ENCODE measurements at regions not wholly inside any gene's neighbourhood (a gene's known extent, or its start where the extent isn't known, plus 50 kb on each side); places are given as distances from the start of the nearest gene placed in this dataset.
A peak's percentile ranks its signal among the peaks of the same experiment; 100 is the strongest.

- peak overlapping the region in 4 of 9 donors; percentile 46 to 74 (median 61) for H3K27ac Mint-ChIP-seq
These were observed 425.7 kb downstream of the KLF12 start for GRCh38 chr13:73708393-73708985.

GRCh38 chr13:73704587-73704986 lies 429.6 kb downstream of the KLF12 start:
- H3K36me3 Mint-ChIP-seq, result peaks cover 4 to 20% (median 18%) of the 10 kb centered on the region in 5 donors
- peaks cover 17 to 56% (median 44%) of the 10 kb centered on the region in 7 donors for H3K4me1 Mint-ChIP-seq
- peak overlapping the region; percentile 1 to 100 (median 96) for H3K27ac Mint-ChIP-seq
- no peaks in the 10 kb centered on the region for H3K9me3 ChIP-seq (ENCODE audit: control insufficient read depth in 2 of 3, low read length in 3 of 3)
- ATAC-seq, result no peak
- ChIA-PET POLR2A (no interaction called here), CTCF (no interaction called here)
- intact Hi-C loops (cut with micrococcal nuclease), result loop anchor here (10.0 kb wide), 5 partner anchors 110 to 1830 kb away; partner anchors contain the start of gene COMMD6 (in 1 of the 2)
- DNase-seq, result no peak
- H3K4me3 ChIP-seq (ENCODE audit: low read length), result no peak overlapping the region
- peaks cover 0 to 5% (median 0%) of the 10 kb centered on the region in 3 experiments for H3K36me3 ChIP-seq (ENCODE audit: control insufficient read depth in 2 of 3, insufficient read depth in 3 of 3, low read length in 3 of 3)
- H3K9me3 Mint-ChIP-seq, result no peaks in the 10 kb centered on the region
- peaks cover 0 to 22% of the 10 kb centered on the region in 2 donors for H3K4me1 ChIP-seq (ENCODE audit: control insufficient read depth in 2 of 2, insufficient read depth in 2 of 2, low read length in 2 of 2)
- peak overlapping the region in 4 of 10 donors; percentile 3 to 74 (median 47) for H3K4me3 Mint-ChIP-seq
- H3K27me3 ChIP-seq (ENCODE audit: control insufficient read depth in 2 of 2, insufficient read depth in 2 of 2, low read length in 2 of 2), result no peaks in the 10 kb centered on the region
- H3K27ac ChIP-seq (ENCODE audit: low read depth, low read length), result peak overlapping the region; percentile 79
- no peaks in the 10 kb centered on the region for H3K27me3 Mint-ChIP-seq

More at GRCh38 chr13:73708393-73708985, 425.7 kb downstream of the KLF12 start:
- intact Hi-C loops (cut with micrococcal nuclease), result loop anchor here (1.0 to 10.0 kb wide), 16 partner anchors 114 to 1826 kb away; partner anchors contain the start of genes COMMD6 (in 1 of the 2), KLF5 (in 1 of the 2) and PIBF1 (in 1 of the 2)
- Mint-ChIP-seq H3K36me3 (peaks cover 6 to 39% (median 32%) of the 10 kb centered on the region in 5 donors), H3K9me3 (no peaks in the 10 kb centered on the region), H3K27me3 (no peaks in the 10 kb centered on the region), H3K4me1 (peaks cover 11 to 44% (median 24%) of the 10 kb centered on the region in 7 donors), H3K4me3 (no peak overlapping the region)
- Histone ChIP-seq H3K4me3 (ENCODE audit: low read length) (no peak overlapping the region), H3K27ac (ENCODE audit: low read depth, low read length) (no peak overlapping the region), H3K36me3 (ENCODE audit: control insufficient read depth in 2 of 3, insufficient read depth in 3 of 3, low read length in 3 of 3) (peaks cover 0 to 38% (median 7%) of the 10 kb centered on the region in 3 experiments), H3K27me3 (ENCODE audit: control insufficient read depth in 2 of 2, insufficient read depth in 2 of 2, low read length in 2 of 2) (no peaks in the 10 kb centered on the region), H3K4me1 (ENCODE audit: control insufficient read depth in 2 of 2, insufficient read depth in 2 of 2, low read length in 2 of 2) (peaks cover 4% of the 10 kb centered on the region in 2 donors), H3K9me3 (ENCODE audit: control insufficient read depth in 2 of 3, low read length in 3 of 3) (no peaks in the 10 kb centered on the region)
- peak; percentile 89 for ATAC-seq
- DNase-seq, result peak in 7 of 9 donors; percentile 58 to 77 (median 68)
- POLR2A ChIA-PET, result no interaction called here
- CTCF ChIA-PET, result no interaction called here

GRCh38 chr13:73703606-73704005 lies 430.6 kb downstream of the KLF12 start:
- Mint-ChIP-seq H3K9me3 (peaks cover 0 to 2% (median 0%) of the 10 kb centered on the region in 11 donors), H3K27me3 (no peaks in the 10 kb centered on the region), H3K27ac (peak overlapping the region; percentile 13 to 100 (median 96)), H3K36me3 (peaks cover 4 to 23% (median 20%) of the 10 kb centered on the region in 5 donors), H3K4me1 (peaks cover 17 to 64% (median 51%) of the 10 kb centered on the region in 7 donors), H3K4me3 (peak overlapping the region in 6 of 10 donors; percentile 10 to 74 (median 38))
- Histone ChIP-seq H3K4me3 (ENCODE audit: low read length) (no peak overlapping the region), H3K4me1 (ENCODE audit: control insufficient read depth in 2 of 2, insufficient read depth in 2 of 2, low read length in 2 of 2) (peaks cover 0 to 22% of the 10 kb centered on the region in 2 donors), H3K27me3 (ENCODE audit: control insufficient read depth in 2 of 2, insufficient read depth in 2 of 2, low read length in 2 of 2) (no peaks in the 10 kb centered on the region), H3K9me3 (ENCODE audit: control insufficient read depth in 2 of 3, low read length in 3 of 3) (no peaks in the 10 kb centered on the region), H3K27ac (ENCODE audit: low read depth, low read length) (peak overlapping the region; percentile 79), H3K36me3 (ENCODE audit: control insufficient read depth in 2 of 3, insufficient read depth in 3 of 3, low read length in 3 of 3) (peaks cover 0 to 4% (median 0%) of the 10 kb centered on the region in 3 experiments)
- ChIA-PET POLR2A (interaction anchor here (0.6 to 2.3 kb wide), 2 partner anchors 12 to 17 kb away, joined by 3 to 12 read pairs; no protein-coding TSS in a partner anchor), CTCF (interaction anchor here (0.6 kb wide), 1 partner anchor 75 kb away, joined by 4 read pairs; no protein-coding TSS in a partner anchor)
- DNase-seq (no peak), ATAC-seq (no peak)
- intact Hi-C loops (cut with micrococcal nuclease), result loop anchor here (10.0 kb wide), 5 partner anchors 109 to 1831 kb away; partner anchors contain the start of gene COMMD6 (in 1 of the 2)

- H3K4me1 Mint-ChIP-seq, result peaks cover 18 to 66% (median 49%) of the 10 kb centered on the region in 7 donors
- no peaks in the 10 kb centered on the region for H3K27me3 ChIP-seq (ENCODE audit: control insufficient read depth in 2 of 2, insufficient read depth in 2 of 2, low read length in 2 of 2)
- H3K9me3 ChIP-seq (ENCODE audit: control insufficient read depth in 2 of 3, low read length in 3 of 3), result no peaks in the 10 kb centered on the region
- peak overlapping the region; percentile 91 to 100 (median 98) for H3K27ac Mint-ChIP-seq
- H3K9me3 Mint-ChIP-seq, result peaks cover 0 to 3% (median 0%) of the 10 kb centered on the region in 11 donors
- intact Hi-C loops (cut with micrococcal nuclease), result loop anchor here (1.0 to 10.0 kb wide), 12 partner anchors 13 to 1832 kb away; partner anchors contain the start of genes BORA (in 1 of the 2), COMMD6 (in 1 of the 2), KLF5 (in 1 of the 2) and MZT1 (in 1 of the 2)
- POLR2A ChIA-PET, result interaction anchor here (0.7 to 2.3 kb wide), 11 partner anchors 8 to 644 kb away, joined by 3 to 12 read pairs (median 4); partner anchors contain the start of gene KLF5
- H3K4me3 ChIP-seq (ENCODE audit: low read length), result peak overlapping the region; percentile 39
- peaks cover 0 to 22% of the 10 kb centered on the region in 2 donors for H3K4me1 ChIP-seq (ENCODE audit: control insufficient read depth in 2 of 2, insufficient read depth in 2 of 2, low read length in 2 of 2)
- no peaks in the 10 kb centered on the region for H3K27me3 Mint-ChIP-seq
- H3K27ac ChIP-seq (ENCODE audit: low read depth, low read length), result peak overlapping the region; percentile 79
- peaks cover 8 to 25% (median 23%) of the 10 kb centered on the region in 5 donors for H3K36me3 Mint-ChIP-seq
- peaks cover 0 to 4% (median 0%) of the 10 kb centered on the region in 3 experiments for H3K36me3 ChIP-seq (ENCODE audit: control insufficient read depth in 2 of 3, insufficient read depth in 3 of 3, low read length in 3 of 3)
- peak overlapping the region; percentile 65 to 92 (median 80) for H3K4me3 Mint-ChIP-seq
- peak; percentile 83 for ATAC-seq
- DNase-seq, result peak in 7 of 9 donors; percentile 70 to 86 (median 82)
- CTCF ChIA-PET, result interaction anchor here (1.5 kb wide), 1 partner anchor 9 kb away, joined by 4 read pairs; no protein-coding TSS in a partner anchor
These were observed 431.7 kb downstream of the KLF12 start for GRCh38 chr13:73702419-73703071.

GRCh38 chr13:73701160-73701559 lies 433.0 kb downstream of the KLF12 start:
- Mint-ChIP-seq H3K4me1 (peaks cover 14 to 60% (median 46%) of the 10 kb centered on the region in 7 donors), H3K4me3 (no peak overlapping the region), H3K36me3 (peaks cover 10 to 31% (median 28%) of the 10 kb centered on the region in 5 donors), H3K27ac (peak overlapping the region in 8 of 9 donors; percentile 53 to 100 (median 96)), H3K27me3 (no peaks in the 10 kb centered on the region), H3K9me3 (peaks cover 0 to 4% (median 0%) of the 10 kb centered on the region in 11 donors)
- no peak for ATAC-seq
- peaks cover 0 to 22% of the 10 kb centered on the region in 2 donors for H3K4me1 ChIP-seq (ENCODE audit: control insufficient read depth in 2 of 2, insufficient read depth in 2 of 2, low read length in 2 of 2)
- H3K4me3 ChIP-seq (ENCODE audit: low read length), result no peak overlapping the region
- peak overlapping the region; percentile 79 for H3K27ac ChIP-seq (ENCODE audit: low read depth, low read length)
- peaks cover 0 to 4% (median 0%) of the 10 kb centered on the region in 3 experiments for H3K36me3 ChIP-seq (ENCODE audit: control insufficient read depth in 2 of 3, insufficient read depth in 3 of 3, low read length in 3 of 3)
- ChIA-PET POLR2A (interaction anchor here (0.7 to 1.6 kb wide), 4 partner anchors 16 to 1677 kb away, joined by 3 to 5 read pairs (median 3); no protein-coding TSS in a partner anchor), CTCF (interaction anchor here (1.1 kb wide), 1 partner anchor 10 kb away, joined by 4 read pairs; no protein-coding TSS in a partner anchor)
- intact Hi-C loops (cut with micrococcal nuclease), result loop anchor here (10.0 kb wide), 5 partner anchors 106 to 1834 kb away; partner anchors contain the start of gene COMMD6 (in 1 of the 2)
- no peak for DNase-seq
- H3K9me3 ChIP-seq (ENCODE audit: control insufficient read depth in 2 of 3, low read length in 3 of 3), result no peaks in the 10 kb centered on the region
- H3K27me3 ChIP-seq (ENCODE audit: control insufficient read depth in 2 of 2, insufficient read depth in 2 of 2, low read length in 2 of 2), result no peaks in the 10 kb centered on the region

- Histone ChIP-seq H3K4me3 (ENCODE audit: low read length) (no peak overlapping the region), H3K27ac (ENCODE audit: low read depth, low read length) (no peak overlapping the region), H3K36me3 (ENCODE audit: control insufficient read depth in 2 of 3, insufficient read depth in 3 of 3, low read length in 3 of 3) (peaks cover 7 to 20% (median 15%) of the 10 kb centered on the region in 3 experiments), H3K4me1 (ENCODE audit: control insufficient read depth in 2 of 2, insufficient read depth in 2 of 2, low read length in 2 of 2) (peaks cover 0 to 21% of the 10 kb centered on the region in 2 donors), H3K9me3 (ENCODE audit: control insufficient read depth in 2 of 3, low read length in 3 of 3) (no peaks in the 10 kb centered on the region), H3K27me3 (ENCODE audit: control insufficient read depth in 2 of 2, insufficient read depth in 2 of 2, low read length in 2 of 2) (no peaks in the 10 kb centered on the region)
- Mint-ChIP-seq H3K4me3 (no peak overlapping the region), H3K9me3 (peaks cover 0 to 4% (median 0%) of the 10 kb centered on the region in 11 donors), H3K36me3 (peaks cover 13 to 46% (median 38%) of the 10 kb centered on the region in 5 donors), H3K4me1 (peaks cover 5 to 50% (median 37%) of the 10 kb centered on the region in 7 donors), H3K27ac (peak overlapping the region in 4 of 9 donors; percentile 31 to 60 (median 58)), H3K27me3 (no peaks in the 10 kb centered on the region)
- ChIA-PET CTCF (interaction anchor here (0.7 kb wide), 1 partner anchor 348 kb away, joined by 3 read pairs; no protein-coding TSS in a partner anchor), POLR2A (interaction anchor here (0.6 kb wide), 1 partner anchor 203 kb away, joined by 3 read pairs; no protein-coding TSS in a partner anchor)
- intact Hi-C loops (cut with micrococcal nuclease), result no loop called here
- DNase-seq, result no peak
- no peak for ATAC-seq
These were observed 435.3 kb downstream of the KLF12 start for GRCh38 chr13:73698859-73699258.

Data from naive thymus-derived CD4-positive, alpha-beta T cell (primary cell).